GM12891 (cell line): ENCODE measurements at regions not wholly inside any gene's neighbourhood (a gene's known extent, or its start where the extent isn't known, plus 50 kb on each side); places are given as distances from the start of the nearest gene placed in this dataset.

Source experiments
- DNase-seq: peaks from one replicate; pipeline ENCODE4 v3.0.0; 2011; ENCODE audit warnings: low spot score; ENCODE audit not compliant: insufficient read length
- FAIRE-seq: peaks from 2 replicates; lab custom pipeline; 2011; peaks lifted over from hg19 to GRCh38; lab: Jason Lieb, UNC
- PAX5 ChIP-seq: IDR thresholded peaks from 2 replicates; pipeline ENCODE4 v1.6.1; 2011; ENCODE audit warnings: low read length, moderate library complexity, mild to moderate bottlenecking; ENCODE audit not compliant: insufficient read depth, severe bottlenecking
- POLR2A ChIP-seq: IDR thresholded peaks from 2 replicates; pipeline ENCODE4 v1.6.1; 2011; ENCODE audit warnings: low read depth, low read length, control low read depth
- POLR2AphosphoS5 ChIP-seq: IDR thresholded peaks from 2 replicates; pipeline ENCODE4 v1.6.1; 2011; ENCODE audit warnings: low read depth, low read length, control low read depth
- POU2F2 ChIP-seq: IDR thresholded peaks from 2 replicates; pipeline ENCODE4 v1.6.1; 2011; ENCODE audit warnings: low read depth, mild to moderate bottlenecking, control low read depth, low read length, moderate library complexity
- SPI1 ChIP-seq: IDR thresholded peaks from 2 replicates; pipeline ENCODE4 v1.6.1; 2011; ENCODE audit warnings: low read depth, low read length, control low read depth
- TAF1 ChIP-seq: IDR thresholded peaks from 2 replicates; pipeline ENCODE4 v1.6.1; 2011; ENCODE audit warnings: low read depth, low read length, control low read depth

DNA sequence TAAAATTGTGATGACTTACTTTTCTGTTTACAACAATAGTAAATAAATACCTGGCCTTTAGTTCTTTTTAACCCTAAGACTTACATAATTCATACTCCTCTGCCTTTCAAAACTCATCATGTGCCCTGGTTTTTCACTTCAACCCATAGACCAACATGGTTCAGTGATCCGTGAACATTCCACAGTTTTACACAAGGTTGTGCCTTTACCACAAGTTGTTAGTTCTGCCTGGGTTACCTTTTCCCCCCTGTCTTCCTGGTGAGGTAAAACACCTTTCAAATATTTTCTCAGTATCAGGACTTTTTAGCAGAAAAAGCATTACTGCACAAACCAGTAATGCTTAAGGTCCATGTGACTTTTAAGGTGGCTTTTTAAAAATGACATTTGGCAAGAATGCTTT, 1466.4 kb downstream of the PLA2G4A start:
- FAIRE-seq (no peak), DNase-seq (no peak)
- TF ChIP-seq SPI1, result no peak

GRCh38 chr1:188302746-188303145, 1474.0 kb downstream of the PLA2G4A start:
- FAIRE-seq (no peak), DNase-seq (no peak)
- TF ChIP-seq SPI1, result no peak

GRCh38 chr1:188314557-188315137, 1485.9 kb downstream of the PLA2G4A start:
- DNase-seq, result no peak
- FAIRE-seq, result no peak

GRCh38 chr1:188317894-188318293, 1489.1 kb downstream of the PLA2G4A start:
- FAIRE-seq (no peak), DNase-seq (no peak)
- no peak for TF ChIP-seq POLR2A
- no peak for TF ChIP-seq SPI1
- no peak for TF ChIP-seq POU2F2
- TF ChIP-seq TAF1, result no peak
- TF ChIP-seq PAX5, result no peak
- no peak for TF ChIP-seq POLR2AphosphoS5

More at GRCh38 chr1:188314557-188315137, 1485.9 kb downstream of the PLA2G4A start:
- no peak for TF ChIP-seq PAX5
- no peak for TF ChIP-seq SPI1
- TF ChIP-seq POLR2AphosphoS5, result no peak
- no peak for TF ChIP-seq TAF1
- TF ChIP-seq POLR2A, result no peak
- TF ChIP-seq POU2F2, result no peak

DNA sequence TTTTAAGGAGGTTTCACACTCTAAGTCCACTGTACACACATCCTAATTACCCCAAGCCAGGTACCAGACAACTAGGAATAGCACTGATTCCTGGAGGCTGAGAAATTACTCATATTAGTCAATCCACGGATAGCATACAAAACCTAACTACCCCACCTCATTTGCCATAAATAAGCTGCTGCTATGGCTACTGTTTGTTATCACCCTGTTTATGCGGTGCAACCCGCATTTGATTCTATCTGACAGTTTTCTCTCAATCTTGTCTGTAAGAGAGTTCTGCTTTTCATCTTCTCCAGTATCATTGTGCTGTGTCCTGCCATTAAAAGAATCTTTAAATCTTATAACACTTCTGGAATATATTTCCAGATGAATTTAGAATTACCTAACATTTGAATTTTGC, 1496.5 kb downstream of the PLA2G4A start:
- no peak for FAIRE-seq
- no peak for DNase-seq
- TF ChIP-seq POLR2A (no peak), PAX5 (no peak), TAF1 (no peak), POLR2AphosphoS5 (no peak), SPI1 (no peak), POU2F2 (no peak)

- TF ChIP-seq POLR2A, result no peak
- TF ChIP-seq PAX5, result no peak
- no peak for TF ChIP-seq POLR2AphosphoS5
- TF ChIP-seq SPI1, result no peak
- no peak for TF ChIP-seq TAF1
- TF ChIP-seq POU2F2, result no peak
- FAIRE-seq (no peak), DNase-seq (no peak)
Measured at GRCh38 chr1:188343914-188344313, 1515.2 kb downstream of the PLA2G4A start.

DNA sequence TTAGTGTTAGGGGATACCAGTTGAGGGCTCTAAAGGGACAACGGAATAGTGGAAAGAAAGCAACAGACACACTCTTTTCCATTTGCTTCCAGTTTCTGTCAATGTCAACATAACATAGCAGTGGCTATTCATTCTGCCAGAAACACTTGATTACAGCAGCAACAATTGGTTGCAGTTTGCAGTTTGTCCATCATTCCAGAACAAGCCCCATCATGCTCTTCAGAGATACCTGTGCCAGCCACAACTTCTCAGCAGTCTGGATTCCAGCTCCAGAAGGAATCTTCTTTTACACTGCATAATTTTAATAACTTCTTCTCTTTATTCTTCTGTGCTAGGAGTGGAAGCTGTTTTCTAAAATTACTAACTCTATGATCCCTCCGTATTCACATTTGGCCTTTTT, 1521.4 kb downstream of the PLA2G4A start:
- DNase-seq, result no peak
- FAIRE-seq, result no peak
- TF ChIP-seq POLR2A, result no peak
- TF ChIP-seq POU2F2, result no peak
- TF ChIP-seq TAF1, result no peak
- TF ChIP-seq PAX5, result no peak
- no peak for TF ChIP-seq POLR2AphosphoS5
- TF ChIP-seq SPI1, result no peak

DNA sequence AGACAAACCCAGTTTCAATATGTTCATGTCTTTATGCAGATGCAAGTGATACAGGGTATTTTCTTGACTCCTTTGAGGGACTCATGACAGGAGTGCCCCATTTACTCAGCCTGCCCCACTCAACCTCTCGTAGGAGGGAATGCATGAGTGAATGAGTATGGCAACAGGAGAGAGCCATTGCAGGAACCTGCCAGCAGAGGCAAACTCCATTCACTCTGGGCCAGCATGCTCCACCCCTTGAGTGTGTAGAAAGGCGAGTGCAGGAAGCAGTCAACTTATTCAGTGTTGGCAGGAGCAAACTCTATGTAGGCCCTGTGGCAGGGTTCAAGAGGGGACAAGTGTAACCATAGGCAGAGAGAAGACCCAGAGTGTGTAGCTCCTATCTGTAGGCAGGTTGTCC, 1526.3 kb downstream of the PLA2G4A start:
- no peak for DNase-seq
- no peak for FAIRE-seq

GRCh38 chr1:188355847-188356246, 1527.1 kb downstream of the PLA2G4A start:
- FAIRE-seq, result no peak
- TF ChIP-seq SPI1 (no peak), PAX5 (no peak), POLR2A (no peak), TAF1 (no peak), POLR2AphosphoS5 (no peak)
- DNase-seq, result no peak

More for the DNA sequence above, 1526.3 kb downstream of the PLA2G4A start:
- TF ChIP-seq TAF1 (no peak), SPI1 (no peak), POU2F2 (no peak), PAX5 (no peak), POLR2AphosphoS5 (no peak), POLR2A (no peak)

GRCh38 chr1:188359315-188359714, 1530.6 kb downstream of the PLA2G4A start:
- TF ChIP-seq POLR2AphosphoS5 (no peak), POLR2A (no peak), TAF1 (no peak), SPI1 (no peak), POU2F2 (no peak), PAX5 (no peak)
- no peak for DNase-seq
- no peak for FAIRE-seq
